Left forelimb (tissue), 1 donor: ENCODE measurements at regions not wholly inside any gene's neighbourhood (a gene's known extent, or its start where the extent isn't known, plus 50 kb on each side); places are given as distances from the start of the nearest gene placed in this dataset.
"Not testable (repeated sequence)": the region's sequence is repeated elsewhere in the genome, so short reads cannot be mapped to it uniquely, and the experiment has no call there.

Experiments
- DNase-seq: peaks from one replicate; pipeline ENCODE4 v3.0.0-alpha.2; 2018; ENCODE audit warnings: low spot score

DNA sequence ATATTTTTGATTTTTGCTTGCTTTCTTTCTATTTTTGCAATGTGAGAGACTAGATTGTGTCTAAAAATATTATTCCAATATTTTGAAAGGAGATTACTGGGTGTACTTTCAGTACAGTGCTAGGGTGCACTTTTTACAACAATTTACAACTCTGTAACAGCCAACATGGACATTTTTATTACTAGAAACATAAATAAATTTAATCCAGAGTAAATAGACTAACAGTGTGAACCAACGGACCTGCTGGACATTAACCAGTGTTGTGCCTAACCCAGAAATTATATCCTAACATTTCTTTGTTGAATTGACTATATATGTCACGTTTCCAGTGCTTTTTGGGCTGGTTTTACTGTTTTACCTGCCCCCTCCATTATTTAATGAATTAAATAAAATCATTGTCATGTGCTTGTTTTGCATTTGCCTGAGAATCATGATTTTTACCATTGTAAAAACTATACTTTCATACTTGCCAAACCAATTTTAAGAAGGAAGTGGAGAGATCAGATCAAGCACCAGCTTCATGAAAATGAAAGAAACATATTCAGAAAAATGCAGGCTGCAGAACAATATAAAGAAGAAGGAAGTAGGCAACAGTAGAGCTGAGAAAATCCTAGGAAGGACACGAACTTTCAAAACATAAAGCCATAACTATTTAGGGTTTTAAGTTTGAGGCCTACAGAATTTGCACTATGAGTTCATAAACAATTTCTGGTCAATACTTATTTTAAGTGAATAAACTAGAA, 400.8 kb upstream of the PIK3R1 start:
- DNase-seq: no peak

DNA sequence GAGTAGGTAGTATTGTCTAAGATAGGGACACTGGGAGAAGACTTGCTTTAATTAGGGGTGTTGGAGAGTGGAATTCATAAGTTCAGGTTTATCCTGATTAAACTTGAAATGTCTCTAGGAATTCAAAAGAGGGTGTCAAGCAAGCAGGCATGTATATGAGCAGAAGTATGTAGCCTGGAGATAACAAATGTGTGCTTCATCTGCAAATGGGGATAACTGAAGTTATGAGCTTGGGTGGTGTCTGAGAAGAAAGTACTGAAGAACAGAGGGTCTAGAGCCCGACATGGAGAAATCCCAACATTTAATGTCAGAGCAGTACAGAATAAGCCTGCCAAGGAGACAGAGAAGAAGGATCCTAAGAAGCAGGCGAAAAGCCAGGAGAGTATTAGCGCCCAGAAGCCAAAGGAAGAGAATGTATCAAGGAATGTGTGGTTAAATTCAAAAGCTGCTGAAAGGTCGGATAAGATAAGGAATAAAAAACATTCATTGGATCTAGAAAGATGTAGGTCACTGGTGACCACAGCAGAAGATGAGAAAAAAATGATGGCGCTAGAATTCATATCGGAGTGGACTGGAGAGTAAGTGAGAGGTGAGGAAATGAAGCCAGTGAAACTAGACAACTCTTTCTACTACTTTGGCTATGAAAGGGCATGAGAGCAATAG, 401.5 kb upstream of the PIK3R1 start:
- DNase-seq: no peak

DNA sequence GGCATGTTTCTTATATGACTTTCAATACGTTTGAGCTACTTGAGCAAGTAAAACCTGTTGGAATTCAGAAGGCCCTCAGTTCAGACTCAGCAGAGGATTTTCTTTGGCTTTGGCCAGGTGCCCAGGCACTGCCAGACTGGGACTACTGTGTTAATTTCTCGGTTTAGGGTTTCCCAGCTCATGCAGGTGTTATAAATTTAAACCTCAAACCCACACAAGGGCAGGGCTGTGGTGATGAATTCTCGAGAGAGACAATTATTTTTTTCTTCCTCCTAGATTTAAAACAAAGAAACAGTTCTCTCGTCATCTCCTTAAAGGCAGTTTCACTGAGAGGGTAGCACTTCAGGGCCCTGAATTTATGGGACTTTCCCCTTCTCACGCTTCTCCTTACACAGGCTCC, 406.0 kb upstream of the PIK3R1 start:
- DNase-seq: no peak

DNA sequence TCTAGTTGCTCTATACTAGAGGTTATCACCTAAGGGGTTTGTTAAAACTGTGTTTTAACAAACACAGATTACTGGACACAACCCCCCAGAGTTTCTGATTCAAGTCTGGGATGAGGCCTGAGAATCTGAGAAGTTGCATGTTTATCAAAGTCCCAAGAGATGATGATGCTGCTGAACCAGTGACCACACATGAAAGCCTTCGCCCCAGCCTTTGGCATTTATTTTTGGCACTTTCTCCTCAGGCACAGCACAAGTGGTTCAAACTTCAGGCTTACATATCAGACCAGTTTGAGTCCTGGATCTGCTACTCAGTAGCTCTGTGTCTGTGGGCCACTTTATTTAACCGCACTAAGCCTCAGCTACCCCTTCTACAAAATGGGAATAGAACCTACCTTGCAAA, 407.2 kb upstream of the PIK3R1 start:
- DNase-seq: no peak

DNA sequence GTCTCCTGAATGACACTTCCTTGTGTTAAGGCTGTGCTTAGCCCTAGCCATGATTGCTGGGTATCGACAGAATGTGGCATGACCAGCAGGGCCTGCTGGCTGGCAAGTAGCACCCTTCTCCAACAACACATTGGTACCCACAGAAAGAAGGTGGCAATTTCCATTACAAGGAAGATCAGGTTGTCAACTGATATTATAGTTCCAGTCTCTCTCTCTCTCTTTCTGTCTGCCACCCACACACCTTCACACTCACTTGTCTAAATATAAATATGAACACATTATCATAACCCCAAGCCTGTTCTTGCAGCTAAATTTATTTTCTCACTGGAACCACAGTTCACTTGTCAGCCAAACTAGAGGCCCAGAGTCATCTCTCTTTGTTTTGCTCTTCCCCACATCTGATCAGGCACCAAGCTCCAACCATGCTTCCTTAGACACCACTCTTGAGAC, 408.1 kb upstream of the PIK3R1 start:
- DNase-seq: no peak

DNA sequence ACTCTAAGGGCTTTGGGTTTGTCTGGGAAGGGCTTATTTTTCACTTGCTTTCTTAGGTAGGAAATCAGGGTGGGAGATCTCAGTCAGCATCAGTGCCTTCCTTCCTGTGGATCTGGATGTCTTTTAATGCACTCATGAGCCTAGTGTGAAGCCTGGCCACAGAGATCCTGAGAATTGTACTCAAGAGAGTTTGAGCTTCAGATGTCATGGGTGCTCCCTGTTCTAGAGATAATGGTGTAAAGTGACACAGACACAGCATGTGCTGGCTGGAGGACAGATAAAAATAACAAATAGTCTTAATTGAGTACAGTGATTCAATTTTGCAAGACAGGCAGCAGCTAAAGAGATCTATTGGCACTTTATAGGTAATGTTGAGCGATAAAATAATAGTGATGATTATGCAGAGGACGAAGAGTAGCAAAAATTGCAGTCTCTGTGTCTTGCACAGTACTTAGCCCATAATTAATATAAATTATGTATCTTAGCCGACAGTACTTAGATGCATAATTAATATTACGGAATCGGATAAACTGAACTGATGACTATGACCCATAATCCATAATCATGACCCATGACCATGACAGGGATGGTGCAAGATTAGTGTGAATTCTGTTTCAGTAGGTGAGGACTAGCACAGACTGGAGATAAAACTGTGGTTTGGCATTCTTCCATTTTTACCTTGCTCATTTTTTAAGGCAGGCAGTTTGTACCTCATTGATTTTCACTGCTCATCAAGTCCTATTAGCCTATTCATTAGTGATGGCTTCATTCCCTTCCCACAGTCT, 408.7 kb upstream of the PIK3R1 start:
- no peak for DNase-seq

DNA sequence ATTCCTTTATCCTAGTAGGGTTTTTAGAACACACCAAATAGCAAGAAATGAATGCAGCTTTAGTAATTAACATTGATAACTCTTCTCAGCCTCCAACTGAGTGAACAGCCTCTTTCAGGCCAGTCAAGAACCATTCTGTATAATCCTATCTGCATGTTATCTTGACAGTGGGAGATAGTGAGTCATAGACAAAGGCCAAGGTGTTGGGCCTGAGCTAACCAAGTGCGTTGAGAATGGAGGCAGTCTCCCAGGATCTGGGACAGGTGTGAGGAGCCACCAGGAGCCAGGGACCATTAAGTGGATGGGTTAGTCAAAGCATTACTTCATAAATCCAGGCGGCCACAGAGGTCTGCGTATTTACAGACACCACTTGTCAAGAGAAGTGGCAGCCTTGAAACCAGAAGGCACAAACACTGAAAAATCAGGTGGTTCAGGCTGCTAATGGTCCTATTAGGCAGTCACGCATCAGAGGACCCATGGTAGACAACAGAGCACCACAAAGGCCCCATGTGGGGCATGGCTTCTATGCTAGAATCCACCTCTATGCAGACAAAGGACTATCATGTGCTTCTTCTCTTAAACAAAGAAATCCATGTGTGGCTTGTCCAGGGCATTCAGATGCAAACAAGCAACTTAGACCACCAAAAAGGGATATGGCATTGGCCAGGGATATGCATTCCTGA, 409.7 kb upstream of the PIK3R1 start:
- DNase-seq: no peak

DNA sequence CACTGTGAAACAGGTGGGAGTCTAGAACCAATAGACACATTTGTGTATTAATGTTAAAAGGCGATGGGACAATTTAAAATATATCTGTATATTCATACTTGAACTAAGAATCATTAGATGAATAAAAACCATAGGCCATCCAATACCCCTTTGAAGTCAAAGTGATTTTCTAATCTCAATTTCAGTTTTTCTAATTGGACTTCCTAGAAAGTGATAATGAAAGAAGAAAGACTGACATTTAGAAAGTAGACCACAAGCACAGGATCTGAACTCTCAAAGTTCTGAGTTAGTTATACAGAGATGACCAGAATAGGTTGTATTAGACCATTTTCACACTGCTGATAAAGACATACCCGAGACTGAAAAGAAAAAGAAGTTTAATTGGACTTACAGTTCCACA, 412.8 kb upstream of the PIK3R1 start:
- DNase-seq: no peak

DNA sequence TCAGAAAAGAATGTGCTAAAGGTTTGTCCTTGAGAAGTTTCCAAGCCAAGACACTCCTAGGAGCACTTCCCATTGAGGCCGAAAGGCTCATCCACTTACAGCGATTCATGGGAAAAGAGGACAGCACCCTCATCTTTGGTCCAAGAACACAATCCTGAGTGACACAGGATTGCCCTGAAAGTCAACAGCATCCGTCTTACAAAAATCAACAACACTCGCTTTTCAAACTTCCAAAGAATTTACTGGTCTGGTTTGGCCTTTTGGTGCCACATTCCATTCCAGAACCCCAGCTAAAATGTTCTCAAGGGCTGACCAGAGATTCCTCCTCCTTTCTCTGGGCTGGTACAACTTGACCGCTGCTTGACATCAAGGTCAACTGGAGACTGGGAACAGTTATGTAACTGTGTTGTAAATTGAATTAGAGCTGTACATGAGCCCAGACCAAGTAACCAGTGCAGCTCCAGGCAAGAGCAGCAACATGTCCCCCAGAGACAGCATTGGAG, 415.8 kb upstream of the PIK3R1 start:
- DNase-seq: no peak

DNA sequence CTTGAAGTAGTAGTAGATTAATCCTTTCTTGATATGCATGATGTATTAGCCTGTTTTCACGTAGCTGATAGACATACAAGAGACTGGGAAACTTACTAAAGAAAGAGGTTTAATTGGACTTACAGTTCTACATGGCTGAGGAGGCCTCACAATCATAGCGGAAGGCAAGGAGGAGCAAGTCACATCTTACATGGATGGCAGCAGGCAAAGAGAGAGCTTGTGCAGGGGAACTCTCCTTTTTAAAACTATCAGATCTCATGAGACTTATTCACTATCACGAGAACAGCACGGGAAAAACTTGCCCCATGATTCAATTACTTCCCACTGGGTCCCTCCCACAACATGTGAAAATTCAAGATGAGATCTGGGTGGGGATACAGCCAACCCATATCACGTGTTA, 417.1 kb upstream of the PIK3R1 start:
- DNase-seq: not testable (repeated sequence)

DNA sequence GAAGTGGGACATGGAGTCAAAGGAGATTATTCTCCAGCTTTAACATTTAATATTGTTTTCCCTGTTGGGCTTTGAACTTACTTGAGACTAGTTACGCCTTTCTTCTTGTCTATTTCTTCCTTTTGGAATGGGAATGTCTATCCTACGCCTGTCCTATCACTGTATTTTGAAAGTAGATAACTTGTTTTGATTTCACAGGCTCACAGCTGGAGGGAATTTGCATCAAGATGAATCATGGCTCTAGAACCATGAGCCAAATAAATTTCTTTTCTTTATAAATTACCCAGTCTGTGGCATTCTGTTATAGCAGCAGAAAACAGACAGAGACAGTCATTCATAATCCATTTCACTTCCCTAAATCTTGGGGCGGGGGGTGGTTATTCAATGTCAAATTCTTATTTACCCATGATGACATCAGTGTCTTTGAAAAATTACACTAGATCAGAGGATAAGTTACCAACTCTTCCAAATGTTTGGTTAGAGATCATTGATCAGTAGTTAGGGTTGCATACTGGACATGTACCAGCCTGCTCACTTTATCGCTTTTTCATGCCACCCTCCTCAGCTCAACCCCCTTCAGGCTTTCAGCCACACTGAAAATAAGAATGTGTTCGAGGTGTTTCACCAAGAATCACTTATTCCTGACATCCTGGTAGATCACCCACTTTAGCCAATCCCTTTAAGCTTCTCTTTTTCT, 419.6 kb upstream of the PIK3R1 start:
- DNase-seq: no peak

DNA sequence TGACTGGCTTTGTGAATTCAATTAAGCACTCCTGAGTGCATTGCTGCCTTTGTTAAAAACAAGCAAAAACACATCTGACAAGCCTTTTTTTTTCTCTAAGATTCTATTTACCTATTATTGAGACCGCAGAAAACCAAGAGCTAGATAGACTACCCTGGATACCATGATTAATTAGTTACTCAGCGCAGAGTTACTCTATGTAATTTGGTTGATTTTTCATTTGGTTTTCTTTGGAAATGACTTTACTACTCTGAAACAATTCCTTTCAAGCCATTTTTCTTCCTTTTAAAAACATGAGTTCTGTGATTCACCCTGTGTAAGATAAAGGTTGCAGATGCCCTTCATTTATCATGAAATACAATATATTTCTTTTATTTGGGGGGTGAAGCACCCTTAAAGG, 421.6 kb upstream of the PIK3R1 start:
- DNase-seq: no peak

DNA sequence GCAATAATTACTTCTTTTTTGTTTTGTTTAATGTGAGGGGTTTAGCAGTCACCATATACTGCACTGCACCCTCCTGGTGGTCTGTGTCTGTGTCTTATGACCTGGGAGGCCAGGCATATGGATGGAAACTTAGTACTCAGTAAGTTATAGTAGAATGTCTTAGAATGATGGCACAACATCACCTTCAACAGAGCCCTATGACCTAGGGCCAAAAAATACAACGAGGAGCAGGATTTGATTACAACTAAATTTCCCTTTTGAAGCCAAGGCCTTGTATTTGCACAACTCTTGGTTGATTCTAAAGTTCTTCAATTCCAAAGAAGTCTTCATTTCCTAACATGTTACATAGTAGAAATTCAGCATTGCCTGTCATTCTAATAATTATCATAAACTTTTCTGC, 422.1 kb upstream of the PIK3R1 start:
- no peak for DNase-seq

DNA sequence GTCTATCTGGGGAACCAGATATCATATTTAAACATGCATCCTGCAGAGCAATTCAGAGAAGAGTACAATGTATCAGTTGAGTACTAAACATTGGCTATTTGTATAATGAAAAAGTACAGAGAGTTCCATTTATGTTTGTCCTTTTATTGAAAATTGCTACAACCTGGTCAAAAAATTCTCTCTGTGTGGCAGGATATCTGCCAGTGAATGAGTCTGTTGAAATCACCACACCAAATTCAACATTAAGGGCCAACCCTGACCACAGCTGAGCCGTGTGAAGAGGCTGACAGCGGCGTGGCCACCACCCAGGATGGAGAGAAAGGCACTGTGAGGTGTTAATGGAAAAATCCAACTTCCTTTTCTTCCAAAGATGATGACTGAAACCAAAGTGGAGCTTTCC, 422.7 kb upstream of the PIK3R1 start:
- DNase-seq: no peak

DNA sequence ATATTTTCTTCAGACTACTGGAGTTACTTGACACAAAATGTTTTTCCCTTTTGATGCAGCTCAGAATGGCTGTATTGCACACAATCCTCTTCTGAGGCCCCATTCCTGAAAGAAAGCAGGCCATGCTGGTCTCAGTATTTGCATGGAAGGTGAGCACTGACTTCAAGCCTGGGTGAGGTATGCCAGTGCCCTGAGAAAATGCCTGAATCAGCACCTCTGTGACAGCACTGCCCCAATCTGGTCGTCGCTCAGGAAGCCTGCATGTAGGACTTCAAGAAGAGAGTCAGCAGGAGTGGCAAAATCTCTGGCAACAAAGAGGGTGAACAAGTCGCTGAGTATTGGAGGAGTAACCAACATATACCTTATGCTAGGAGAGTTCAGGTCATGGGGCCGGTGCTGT, 425.2 kb upstream of the PIK3R1 start:
- no peak for DNase-seq

DNA sequence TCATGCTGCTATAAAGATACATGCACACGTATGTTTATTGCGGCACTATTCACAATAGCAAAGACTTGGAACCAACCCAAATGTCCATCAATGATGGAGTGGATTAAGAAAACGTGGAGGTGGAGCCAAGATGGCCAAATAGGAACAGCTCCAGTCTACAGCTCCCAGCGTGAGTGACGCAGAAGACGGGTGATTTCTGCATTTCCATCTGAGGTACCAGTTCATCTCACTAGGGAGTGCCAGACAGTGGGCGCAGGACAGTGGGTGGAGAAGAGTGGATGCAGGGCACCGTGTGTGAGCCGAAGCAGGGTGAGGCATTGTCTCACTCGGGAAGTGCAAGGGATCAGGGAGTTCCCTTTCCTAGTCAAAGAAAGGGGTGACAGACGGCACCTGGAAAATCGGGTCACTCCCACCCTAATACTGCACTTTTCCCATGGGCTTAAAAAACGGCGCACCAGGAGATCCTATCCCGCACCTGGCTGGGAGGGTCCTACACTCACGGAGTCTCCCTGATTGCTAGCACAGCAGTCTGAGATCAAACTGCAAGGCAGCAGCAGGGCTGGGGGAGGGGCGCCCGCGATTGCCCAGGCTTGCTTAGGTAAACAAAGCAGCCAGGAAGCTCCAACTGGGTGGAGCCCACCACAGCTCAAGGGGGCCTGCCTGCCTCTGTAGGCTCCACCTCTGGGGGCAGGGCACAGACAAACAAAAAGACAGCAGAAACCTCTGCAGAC, 435.5 kb upstream of the PIK3R1 start:
- DNase-seq: not testable (repeated sequence)

DNA sequence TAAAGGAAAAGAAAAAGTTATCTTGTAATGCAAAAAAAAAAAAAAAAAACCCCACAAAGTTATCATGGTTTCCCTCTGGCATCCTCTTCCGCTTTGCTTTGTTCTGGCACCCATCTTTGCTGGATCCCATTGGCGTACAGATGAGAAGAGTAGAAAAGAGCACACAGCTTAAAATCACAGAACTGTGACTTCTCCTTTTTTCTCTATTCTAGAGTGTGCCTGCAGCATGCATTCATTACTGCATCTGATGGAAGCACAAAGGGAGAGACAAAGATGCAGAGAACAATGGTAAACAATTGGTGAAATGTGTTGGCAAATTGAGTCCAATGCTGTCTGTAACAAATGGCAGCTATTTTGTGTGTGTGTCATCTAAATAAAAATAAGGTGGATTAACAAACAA, 440.8 kb upstream of the PIK3R1 start:
- DNase-seq: no peak

DNA sequence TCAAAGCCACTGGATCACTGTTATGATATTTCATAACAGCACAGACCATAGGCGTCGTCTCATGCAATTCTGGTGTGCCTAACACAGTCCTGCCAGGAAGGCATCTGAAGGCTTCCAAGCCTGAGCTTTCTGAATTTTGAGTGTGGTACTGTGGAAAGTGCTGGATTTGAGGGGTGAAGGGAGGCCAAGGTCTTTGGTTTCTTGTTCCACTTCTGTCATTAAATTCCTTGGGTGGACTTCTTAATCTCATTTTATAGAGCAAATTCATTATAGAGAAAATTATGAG, 441.3 kb upstream of the PIK3R1 start:
- no peak for DNase-seq

DNA sequence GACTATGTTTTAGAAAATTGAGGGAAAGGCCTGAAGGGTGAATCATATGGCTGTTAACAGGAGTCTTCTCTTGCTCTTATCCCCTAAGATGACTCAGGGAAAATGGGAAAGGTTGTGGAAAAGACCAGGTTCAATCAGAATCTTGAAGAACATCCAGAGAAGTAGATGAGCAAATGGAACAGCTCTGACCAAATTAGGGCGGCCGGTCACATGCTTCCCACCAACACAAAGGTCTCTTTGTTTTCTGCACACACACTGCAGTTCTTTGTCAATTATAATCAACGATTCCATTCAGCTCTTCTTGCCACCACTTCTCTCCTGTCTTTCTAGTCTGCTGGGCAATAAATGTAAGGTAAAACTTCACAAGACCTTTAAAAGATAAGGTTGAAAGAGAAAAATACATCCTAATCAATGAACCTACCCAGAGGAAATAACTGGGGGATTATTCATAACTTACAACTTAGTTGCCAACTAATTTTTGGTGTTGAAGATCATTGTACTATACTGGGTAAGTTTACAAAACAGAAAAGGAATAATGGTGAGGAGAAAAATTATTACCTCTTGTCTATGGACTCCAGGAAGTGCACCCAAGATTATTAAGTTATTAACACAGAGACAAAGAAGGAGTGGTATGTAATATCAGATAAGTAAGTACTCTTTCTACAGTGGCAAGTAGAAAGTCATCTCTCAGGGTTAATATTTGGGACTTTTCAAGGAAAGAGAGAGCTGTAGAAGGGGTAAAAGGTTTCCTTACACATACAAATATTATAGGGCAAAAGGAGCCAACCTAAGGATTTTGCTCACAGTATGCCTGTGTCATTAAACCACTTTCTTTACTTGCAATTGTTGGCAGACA, 441.9 kb upstream of the PIK3R1 start:
- DNase-seq: no peak

DNA sequence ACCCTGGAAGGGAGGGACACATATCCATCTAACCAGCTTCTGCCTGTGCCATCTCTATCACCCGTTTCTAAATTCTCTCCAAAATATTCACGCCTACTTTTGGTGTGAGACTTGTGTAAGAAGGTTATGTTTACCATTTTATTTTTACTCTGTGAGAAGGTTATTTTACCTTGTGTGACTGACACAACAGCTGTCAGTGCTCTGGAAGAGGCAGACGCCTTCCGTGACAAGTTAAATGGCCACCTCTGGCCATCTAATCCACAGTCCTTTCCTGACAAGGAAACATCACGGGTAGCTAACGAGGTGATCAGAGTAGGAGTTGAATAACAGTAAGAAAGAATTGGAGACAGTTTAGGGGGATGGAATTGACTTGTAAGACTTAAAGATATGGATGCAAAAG, 443.8 kb upstream of the PIK3R1 start:
- no peak for DNase-seq
